PC-3 (cell line): ENCODE measurements at regions not wholly inside any gene's neighbourhood (a gene's known extent, or its start where the extent isn't known, plus 50 kb on each side); places are given as distances from the start of the nearest gene placed in this dataset.

Source experiments
- EZH2 ChIP-seq: fragments of 300-600 bp; sonication (generic); IDR thresholded peaks from one replicate; pipeline ENCODE4 v1.6.1; 2017; ENCODE audit warnings: antibody characterized with exemption, mild to moderate bottlenecking, low read length; ENCODE audit not compliant: unreplicated experiment
- EZH2phosphoT487 ChIP-seq: fragments of 300-600 bp; sonication (generic); IDR thresholded peaks from 2 replicates; pipeline ENCODE4 v1.6.1; 2018; ENCODE audit warnings: mild to moderate bottlenecking, antibody characterized with exemption, low read length, borderline replicate concordance
- TF ChIP-seq, protein P1 (sequence below): fragments of 300-600 bp; sonication (generic); conservative IDR thresholded peaks from 2 replicates; pipeline ENCODE4 v1.5.1; 2017; ENCODE audit warnings: antibody characterized with exemption, low read depth, mild to moderate bottlenecking, low read length

DNA sequence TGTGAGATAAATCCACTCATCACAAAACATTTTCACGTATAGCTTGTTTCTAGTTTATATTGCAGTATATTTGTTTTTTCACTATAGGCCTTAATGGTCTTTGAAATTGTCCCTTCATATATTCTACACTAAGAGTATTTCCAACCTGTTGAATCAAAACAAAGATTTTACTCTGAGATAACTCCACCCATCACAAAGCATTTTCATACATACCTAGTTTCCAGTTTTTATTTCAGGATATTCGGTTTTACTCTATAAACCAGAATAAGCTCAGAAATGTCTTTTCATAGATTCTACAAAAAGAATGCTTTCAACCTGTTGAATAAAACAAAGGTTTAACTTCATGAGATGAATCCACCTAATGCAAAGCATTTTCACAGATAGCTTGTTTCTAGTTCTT lies 1528.7 kb downstream of the UQCRFS1 start:
- TF ChIP-seq, protein P1, sequence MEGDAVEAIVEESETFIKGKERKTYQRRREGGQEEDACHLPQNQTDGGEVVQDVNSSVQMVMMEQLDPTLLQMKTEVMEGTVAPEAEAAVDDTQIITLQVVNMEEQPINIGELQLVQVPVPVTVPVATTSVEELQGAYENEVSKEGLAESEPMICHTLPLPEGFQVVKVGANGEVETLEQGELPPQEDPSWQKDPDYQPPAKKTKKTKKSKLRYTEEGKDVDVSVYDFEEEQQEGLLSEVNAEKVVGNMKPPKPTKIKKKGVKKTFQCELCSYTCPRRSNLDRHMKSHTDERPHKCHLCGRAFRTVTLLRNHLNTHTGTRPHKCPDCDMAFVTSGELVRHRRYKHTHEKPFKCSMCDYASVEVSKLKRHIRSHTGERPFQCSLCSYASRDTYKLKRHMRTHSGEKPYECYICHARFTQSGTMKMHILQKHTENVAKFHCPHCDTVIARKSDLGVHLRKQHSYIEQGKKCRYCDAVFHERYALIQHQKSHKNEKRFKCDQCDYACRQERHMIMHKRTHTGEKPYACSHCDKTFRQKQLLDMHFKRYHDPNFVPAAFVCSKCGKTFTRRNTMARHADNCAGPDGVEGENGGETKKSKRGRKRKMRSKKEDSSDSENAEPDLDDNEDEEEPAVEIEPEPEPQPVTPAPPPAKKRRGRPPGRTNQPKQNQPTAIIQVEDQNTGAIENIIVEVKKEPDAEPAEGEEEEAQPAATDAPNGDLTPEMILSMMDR: no peak
- no peak for TF ChIP-seq EZH2
- TF ChIP-seq EZH2phosphoT487: no peak
